HT1080 (cell line): ENCODE measurements at regions not wholly inside any gene's neighbourhood (a gene's known extent, or its start where the extent isn't known, plus 50 kb on each side); places are given as distances from the start of the nearest gene placed in this dataset.

Experiments used
- DNase-seq: peaks from one replicate; pipeline ENCODE4 v3.0.0-alpha.2; 2015; ENCODE audit warnings: low read depth

- DNase-seq = no peak
These were observed 665.7 kb downstream of the ZNF674 start for GRCh38 chrX:45879512-45879911.

- no peak for DNase-seq
These were observed 669.0 kb downstream of the ZNF674 start for GRCh38 chrX:45876206-45876605.

- no peak for DNase-seq
These were observed 671.4 kb downstream of the ZNF674 start for GRCh38 chrX:45873781-45874180.

DNA sequence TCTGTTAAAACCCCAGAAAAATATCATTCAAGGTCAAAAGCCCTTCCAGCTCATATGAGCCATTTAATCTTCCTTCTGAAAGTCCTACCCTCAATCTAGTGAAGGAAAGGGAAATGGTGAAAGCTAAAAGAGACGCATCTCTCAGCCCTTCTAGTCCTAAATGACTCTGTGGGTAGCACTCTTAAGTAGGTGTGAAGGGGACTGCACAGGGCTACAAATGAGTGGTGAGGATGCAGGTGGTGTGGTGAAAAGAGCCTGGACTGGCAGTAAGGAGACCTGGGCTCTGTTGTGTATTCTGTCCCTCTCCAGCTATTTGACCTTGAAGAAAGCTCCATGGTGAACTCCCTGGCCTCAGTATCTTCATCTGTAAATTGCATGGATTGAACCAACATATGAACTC, 671.8 kb upstream of the DIPK2B start:
- no peak for DNase-seq

DNA sequence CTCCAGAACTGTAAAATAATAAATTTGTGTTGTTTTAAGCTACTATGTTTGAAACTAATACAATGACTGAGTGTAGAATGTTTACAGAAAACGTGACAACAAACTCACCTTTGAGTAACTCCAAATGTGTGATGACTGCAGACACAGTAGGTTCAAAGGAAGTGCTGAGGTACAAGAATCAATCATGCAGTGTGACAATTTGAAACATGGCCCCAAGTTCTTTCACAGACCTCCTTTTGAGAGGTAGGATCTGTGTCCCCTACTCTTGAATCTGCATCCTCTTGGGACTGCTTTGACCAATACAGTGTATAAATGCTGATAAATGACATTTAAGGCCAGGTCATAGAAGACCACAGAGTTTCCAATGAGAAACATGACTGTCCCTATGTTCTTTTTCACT, 667.7 kb upstream of the DIPK2B start:
- no peak for DNase-seq

- no peak for DNase-seq
These were observed 662.1 kb upstream of the DIPK2B start for GRCh38 chrX:45862801-45863200.

- no peak for DNase-seq
These were observed 659.8 kb upstream of the DIPK2B start for GRCh38 chrX:45860450-45860849.

DNA sequence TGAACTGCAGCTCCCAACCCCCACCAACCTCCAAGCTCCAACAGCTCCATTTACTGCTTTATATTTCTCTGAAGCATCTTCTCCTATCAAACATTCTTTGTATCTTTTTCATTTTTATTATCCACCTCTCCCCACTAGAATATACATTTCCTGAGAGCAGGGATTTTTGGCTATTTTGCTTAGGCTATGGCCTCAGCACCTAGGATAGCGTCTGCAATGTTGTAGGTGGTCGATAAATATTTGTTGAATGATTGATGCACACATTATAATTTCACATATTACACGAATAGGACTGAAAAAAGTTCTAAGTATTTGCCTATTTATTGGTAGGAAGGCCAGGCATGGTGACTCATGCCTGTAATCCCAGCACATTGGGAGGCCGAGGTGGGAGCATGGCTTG, 658.7 kb upstream of the DIPK2B start:
- peak; percentile 33 for DNase-seq

- peak; percentile 39 for DNase-seq
These were observed 652.2 kb upstream of the DIPK2B start for GRCh38 chrX:45852884-45853283.

DNA sequence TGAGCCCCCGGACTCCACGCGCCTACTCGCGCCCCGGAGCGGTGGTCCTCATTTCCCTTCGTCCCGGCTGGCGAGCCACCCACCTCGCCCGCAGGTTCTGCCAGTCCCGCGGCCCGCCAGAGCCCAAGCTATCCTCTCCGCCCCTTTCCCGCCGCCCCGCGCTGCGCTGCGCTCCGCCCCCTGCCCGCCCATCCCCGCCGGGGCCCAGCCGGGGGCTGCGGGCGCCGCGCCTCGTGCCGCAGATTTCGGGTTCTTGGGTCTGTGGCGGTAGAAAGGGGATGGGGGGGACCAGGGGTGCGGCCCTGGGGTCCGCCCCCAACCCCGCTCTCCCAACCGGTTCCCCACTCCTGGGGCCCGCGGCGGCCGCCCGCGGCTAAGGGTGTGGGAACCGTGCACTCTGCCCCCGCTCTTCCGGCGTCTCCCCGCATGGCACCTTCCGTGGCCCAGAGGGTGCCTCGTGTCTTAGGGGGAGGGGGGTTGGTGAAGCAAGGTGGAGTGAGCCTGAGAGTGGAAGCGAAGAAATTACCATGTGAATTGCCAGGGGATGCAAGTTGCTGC, 650.8 kb upstream of the DIPK2B start:
- peak; percentile 62 for DNase-seq

- DNase-seq = peak; percentile 42
These were observed 650.2 kb upstream of the DIPK2B start for GRCh38 chrX:45850775-45851433.

- peak; percentile 36 for DNase-seq
These were observed 649.6 kb upstream of the DIPK2B start for GRCh38 chrX:45850197-45850774.

- peak; percentile 75 for DNase-seq
These were observed 648.7 kb upstream of the DIPK2B start for GRCh38 chrX:45849261-45849862.

DNA sequence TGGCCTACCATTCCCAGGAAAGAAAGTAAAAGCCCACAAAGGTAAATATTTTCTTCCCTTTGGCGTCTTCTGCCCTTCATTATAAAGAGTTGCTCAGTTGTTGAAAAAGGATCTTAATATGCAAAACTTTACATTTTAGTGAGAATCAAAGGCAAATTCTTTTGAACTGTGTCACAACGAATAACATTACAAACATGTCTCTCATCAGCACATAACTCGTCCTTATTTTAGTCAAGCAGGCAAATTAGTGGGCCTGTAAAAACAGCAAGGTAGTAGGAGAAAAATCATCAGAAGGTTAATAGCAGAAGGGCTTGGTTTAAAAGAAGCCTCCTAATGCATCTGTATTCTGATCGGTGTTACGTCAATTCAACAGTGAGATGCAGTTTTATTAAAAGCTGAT, 647.3 kb upstream of the DIPK2B start:
- DNase-seq = no peak

DNA sequence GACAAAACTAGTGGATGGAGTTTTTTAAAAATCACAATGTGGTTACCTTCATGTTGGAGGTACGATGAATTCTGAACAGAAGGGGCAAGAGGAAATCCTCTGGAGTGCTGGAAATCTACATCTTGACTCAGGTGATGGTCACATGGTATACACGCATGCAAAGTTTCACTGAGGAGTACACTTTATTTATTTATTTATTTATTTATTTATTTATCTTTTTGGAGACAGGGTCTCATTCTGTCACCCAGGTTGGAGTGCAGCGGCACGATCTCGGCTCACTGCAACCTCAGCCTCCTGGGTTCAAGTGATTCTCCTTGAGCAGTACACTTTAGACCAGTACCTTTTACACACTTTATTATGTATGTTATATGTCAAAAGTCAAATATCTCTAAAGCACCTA, 645.7 kb upstream of the DIPK2B start:
- no peak for DNase-seq

DNA sequence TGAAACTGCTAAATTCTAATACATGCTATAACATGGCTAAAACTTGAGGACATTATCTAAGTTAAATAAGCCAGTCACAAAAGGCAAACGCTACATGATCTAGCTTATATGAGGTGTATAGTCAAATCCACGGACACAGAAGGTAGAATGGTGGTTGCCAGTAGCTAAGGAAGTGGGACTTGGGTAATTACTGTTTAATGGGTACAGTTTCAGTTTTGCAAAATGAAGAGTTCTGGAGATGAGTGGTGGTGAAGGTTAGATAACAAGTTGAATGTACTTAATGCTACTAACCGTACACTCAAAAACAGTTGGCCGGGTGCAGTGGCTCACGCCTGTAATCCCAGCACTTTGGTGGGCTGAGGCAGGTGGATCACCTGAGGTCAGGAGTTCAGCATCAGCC, 644.5 kb upstream of the DIPK2B start:
- no peak for DNase-seq

DNA sequence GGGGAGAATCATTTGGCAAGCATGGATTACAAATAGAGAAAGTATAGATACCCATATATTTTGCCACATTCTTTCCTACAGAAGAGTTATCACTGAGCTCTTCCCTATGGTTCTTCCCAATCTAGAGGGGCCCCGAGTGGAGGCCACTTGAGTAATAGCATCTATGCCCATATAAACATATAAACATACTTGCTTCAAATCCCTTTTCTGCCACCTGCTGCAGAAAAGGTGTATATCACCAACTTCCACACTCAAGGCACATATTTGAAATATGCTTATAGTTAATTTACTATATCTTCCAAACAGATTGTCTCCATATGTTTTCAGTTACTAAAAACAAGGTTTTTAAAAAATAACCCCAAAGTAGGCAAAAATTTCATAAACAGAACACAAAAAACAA, 642.8 kb upstream of the DIPK2B start:
- DNase-seq = no peak

- DNase-seq = no peak
These were observed 642.2 kb upstream of the DIPK2B start for GRCh38 chrX:45842926-45843315.

- no peak for DNase-seq
These were observed 641.7 kb upstream of the DIPK2B start for GRCh38 chrX:45842207-45842925.

DNA sequence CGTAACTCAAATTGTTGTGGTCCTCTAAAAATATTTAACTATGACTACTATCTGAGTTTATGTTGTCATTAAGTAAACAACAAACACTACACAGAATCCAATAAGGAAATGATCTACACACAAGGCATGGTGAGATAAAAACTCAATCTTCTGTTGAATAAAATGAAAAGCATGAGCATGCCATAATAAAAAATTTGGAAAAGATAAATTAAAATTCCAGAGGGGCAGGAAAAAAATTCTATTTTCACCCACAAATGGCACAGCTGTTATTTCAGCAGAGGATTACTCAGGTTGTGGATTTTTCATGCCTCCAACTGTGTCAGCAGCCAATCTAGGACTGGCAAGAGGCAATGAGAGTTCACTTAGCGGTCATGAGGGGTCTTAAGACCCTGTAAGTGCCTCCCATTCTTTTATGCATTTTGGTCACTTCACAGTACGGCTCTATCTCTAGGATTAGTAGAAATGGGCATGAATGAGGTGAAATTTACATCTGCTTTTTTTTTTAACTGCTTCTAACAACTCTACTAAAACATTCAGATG, 639.8 kb upstream of the DIPK2B start:
- DNase-seq = no peak

DNA sequence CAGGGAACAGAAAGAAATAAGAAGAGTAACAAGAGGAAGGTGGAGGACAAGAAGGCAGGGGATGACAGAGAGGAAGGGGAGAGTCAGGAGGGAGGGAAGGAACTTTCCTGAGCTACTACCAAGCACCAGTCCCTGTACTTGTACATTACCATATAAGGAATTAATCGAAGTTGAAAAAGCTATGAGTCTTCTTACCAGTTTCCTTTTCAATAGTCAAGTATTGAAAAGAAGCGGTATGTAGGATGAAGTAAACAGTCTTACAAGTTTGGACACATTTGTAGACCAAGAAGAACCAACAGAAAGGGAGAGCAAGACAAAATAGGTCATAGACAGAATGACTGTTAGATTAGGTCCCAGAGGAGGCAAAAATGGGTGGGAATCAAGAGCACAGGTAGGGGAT, 629.7 kb upstream of the DIPK2B start:
- DNase-seq = no peak

DNA sequence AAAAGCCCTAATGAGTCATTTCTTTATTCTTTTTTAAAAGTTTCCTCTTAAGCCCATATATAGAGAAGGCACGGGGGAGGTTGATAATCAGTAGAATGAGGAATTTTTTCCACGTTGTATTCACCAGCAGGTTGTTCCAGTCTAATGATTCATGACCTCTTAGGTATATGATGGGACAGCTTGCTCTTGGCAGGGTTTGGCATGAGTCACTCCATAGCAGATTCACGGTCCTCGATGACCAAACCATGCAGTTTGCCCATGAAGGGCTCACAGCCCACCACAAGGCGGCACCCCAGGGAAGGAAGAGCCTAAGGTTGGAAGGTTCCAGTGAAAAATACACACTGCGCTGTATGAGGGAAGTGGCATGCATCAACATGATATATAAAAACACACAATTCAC, 623.8 kb upstream of the DIPK2B start:
- peak; percentile 91 for DNase-seq
